MM.1S (cell line): ENCODE measurements at regions not wholly inside any gene's neighbourhood (a gene's known extent, or its start where the extent isn't known, plus 50 kb on each side); places are given as distances from the start of the nearest gene placed in this dataset.

Experiments
- EZH2 ChIP-seq: fragments of 300-600 bp; sonication (generic); optimal IDR thresholded peaks from 2 replicates; pipeline ENCODE3; 2017; ENCODE audit warnings: low read depth, mild to moderate bottlenecking, antibody characterized with exemption, low read length, mixed read lengths
- EZH2phosphoT487 ChIP-seq: fragments of 300-600 bp; sonication (generic); IDR thresholded peaks from 2 replicates; pipeline ENCODE4 v1.6.1; 2018; ENCODE audit warnings: antibody characterized with exemption, low read length
- TF ChIP-seq, protein P1 (sequence below): fragments of 300-600 bp; sonication (generic); IDR thresholded peaks from 2 replicates; pipeline ENCODE4 v1.5.1; 2016; ENCODE audit warnings: antibody characterized with exemption, low read length, mixed read lengths

- TF ChIP-seq, protein P1, sequence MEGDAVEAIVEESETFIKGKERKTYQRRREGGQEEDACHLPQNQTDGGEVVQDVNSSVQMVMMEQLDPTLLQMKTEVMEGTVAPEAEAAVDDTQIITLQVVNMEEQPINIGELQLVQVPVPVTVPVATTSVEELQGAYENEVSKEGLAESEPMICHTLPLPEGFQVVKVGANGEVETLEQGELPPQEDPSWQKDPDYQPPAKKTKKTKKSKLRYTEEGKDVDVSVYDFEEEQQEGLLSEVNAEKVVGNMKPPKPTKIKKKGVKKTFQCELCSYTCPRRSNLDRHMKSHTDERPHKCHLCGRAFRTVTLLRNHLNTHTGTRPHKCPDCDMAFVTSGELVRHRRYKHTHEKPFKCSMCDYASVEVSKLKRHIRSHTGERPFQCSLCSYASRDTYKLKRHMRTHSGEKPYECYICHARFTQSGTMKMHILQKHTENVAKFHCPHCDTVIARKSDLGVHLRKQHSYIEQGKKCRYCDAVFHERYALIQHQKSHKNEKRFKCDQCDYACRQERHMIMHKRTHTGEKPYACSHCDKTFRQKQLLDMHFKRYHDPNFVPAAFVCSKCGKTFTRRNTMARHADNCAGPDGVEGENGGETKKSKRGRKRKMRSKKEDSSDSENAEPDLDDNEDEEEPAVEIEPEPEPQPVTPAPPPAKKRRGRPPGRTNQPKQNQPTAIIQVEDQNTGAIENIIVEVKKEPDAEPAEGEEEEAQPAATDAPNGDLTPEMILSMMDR: no peak
- no peak for TF ChIP-seq EZH2
- TF ChIP-seq EZH2phosphoT487: no peak
Measured at GRCh38 chr18:29925566-29925965, 1117.0 kb downstream of the DSC3 start.
